HCT116 (cell line): ENCODE measurements at regions not wholly inside any gene's neighbourhood (a gene's known extent, or its start where the extent isn't known, plus 50 kb on each side); places are given as distances from the start of the nearest gene placed in this dataset.

Experiments
- ATAC-seq: fragments of 200-7000 bp; cut with Tn5 transposase; 2 replicates; pipeline ENCODE4 v1.9.1; 2020; ENCODE audit warnings: mild to moderate bottlenecking, moderate library complexity
- BruUV-seq: library from RNA; stranded (reverse); fragments of 400-500 nt; replicated peaks from 2 replicates; lab custom pipeline; 2021; lab: Mats Ljungman, UMichigan
- CTCF ChIA-PET: fragments of 300-600 bp; sonication (Branson Sonifier 250); formaldehyde crosslinking; loops from one replicate; lab custom pipeline; 2021; ENCODE audit warnings: antibody characterized with exemption; lab: Charles Lee
- POLR2A ChIA-PET: fragments of 300-600, 350-600 bp; sonication (Branson Sonifier 250); formaldehyde crosslinking; loops from one replicate; lab custom pipeline; 2021; ENCODE audit warnings: antibody characterized with exemption; lab: Charles Lee
- RAD21 ChIA-PET, 2 experiments: fragments of 300-600 bp; sonication (Branson Sonifier 250); formaldehyde crosslinking; loops; one replicate each; lab custom pipeline; 2023; ENCODE audit warnings: low total read pairs in 2 of 2; ENCODE audit not compliant: uncharacterized antibody in 2 of 2, unreplicated experiment in 2 of 2, low non-redundant PET in 1 of 2; lab: Charles Lee
- DNase-seq: peaks from one replicate; pipeline ENCODE4 v3.0.0-alpha.2; 2010; ENCODE audit warnings: low read depth, low spot score
- H2AFZ ChIP-seq: fragments of 200-600 bp; shearing (Covaris generic), sonication (generic); 2 replicates; pipeline ENCODE4 v1.6.1; 2017; ENCODE audit warnings: low read depth, mixed run types, mixed read lengths, antibody characterized with exemption, low read length; ENCODE audit not compliant: poor library complexity, severe bottlenecking
- H3K27ac ChIP-seq: 2 replicates; pipeline ENCODE4 v1.5.1; 2012; ENCODE audit warnings: low read depth, low read length
- H3K27me3 ChIP-seq: fragments of 200-600 bp; sonication (generic); 2 replicates; pipeline ENCODE4 v1.6.1; 2016; ENCODE audit warnings: mixed run types, low read length, mixed read lengths; ENCODE audit not compliant: insufficient read depth
- H3K36me3 ChIP-seq, 2 experiments: fragments of 200-500 bp in 1 of 2; fragments of 200-600 bp in 1 of 2; sonication (Bioruptor generic) in 1 of 2; sonication (generic) in 1 of 2; 2 replicates each; pipeline versions ENCODE4 v1.5.1 to v1.6.1; 2014 to 2016; ENCODE audit warnings: low read length in 2 of 2, inconsistent platforms in 1 of 2, mixed read lengths in 1 of 2, mixed run types in 1 of 2; ENCODE audit not compliant: insufficient read depth in 2 of 2, control insufficient read depth in 1 of 2
- H3K4me1 ChIP-seq, 2 experiments: fragments of 200-600 bp in 1 of 2; sonication (generic) in 1 of 2; 2 replicates each; pipeline versions ENCODE4 v1.5.1 to v1.6.1; 2012 to 2017; ENCODE audit warnings: low read length in 2 of 2, inconsistent platforms in 1 of 2, mild to moderate bottlenecking in 1 of 2, mixed read lengths in 1 of 2, mixed run types in 1 of 2, moderate library complexity in 1 of 2; ENCODE audit not compliant: insufficient read depth in 2 of 2, control insufficient read depth in 1 of 2
- H3K4me2 ChIP-seq: fragments of 200-600 bp; sonication (generic); 2 replicates; pipeline ENCODE4 v1.6.1; 2017; ENCODE audit warnings: mixed run types, low read length, mixed read lengths
- H3K4me3 ChIP-seq, 2 experiments: fragments of 200-600 bp in 1 of 2; sonication (generic) in 1 of 2; replicated peaks in 1 of 2; 2 replicates each; pipeline ENCODE4 v1.5.1; 2011 to 2016; ENCODE audit warnings: low read length in 2 of 2, control low read depth in 1 of 2, low read depth in 1 of 2, mild to moderate bottlenecking in 1 of 2, mixed read lengths in 1 of 2, mixed run types in 1 of 2
- H3K79me2 ChIP-seq: fragments of 200-600 bp; sonication (generic); 2 replicates; pipeline ENCODE4 v1.6.1; 2017; ENCODE audit warnings: mild to moderate bottlenecking, mixed run types, low read length, moderate library complexity, mixed read lengths; ENCODE audit not compliant: insufficient read depth
- H3K9ac ChIP-seq: fragments of 200-600 bp; sonication (generic); 2 replicates; pipeline ENCODE4 v1.6.1; 2016; ENCODE audit warnings: low read length, mixed read lengths
- H3K9me2 ChIP-seq: fragments of 200-600 bp; sonication (generic), shearing (Covaris generic); 2 replicates; pipeline ENCODE4 v1.6.1; 2017; ENCODE audit warnings: mixed run types, mild to moderate bottlenecking, moderate library complexity; ENCODE audit not compliant: insufficient read depth
- H3K9me3 ChIP-seq, 2 experiments: fragments of 200-500 bp in 1 of 2; fragments of 200-600 bp in 1 of 2; sonication (Bioruptor generic) in 1 of 2; sonication (generic) in 1 of 2; 2 replicates each; pipeline ENCODE4 v1.6.1; 2014 to 2017; ENCODE audit warnings: low read length in 2 of 2, mixed read lengths in 2 of 2, inconsistent platforms in 1 of 2, low read depth in 1 of 2, mild to moderate bottlenecking in 1 of 2, mixed run types in 1 of 2, moderate library complexity in 1 of 2; ENCODE audit not compliant: control insufficient read depth in 1 of 2, insufficient read depth in 1 of 2
- H4K20me1 ChIP-seq: fragments of 200-600 bp; sonication (generic), shearing (Covaris generic); 2 replicates; pipeline ENCODE4 v1.6.1; 2017; ENCODE audit warnings: mixed run types, mild to moderate bottlenecking, moderate library complexity; ENCODE audit not compliant: insufficient read depth
- CBX3 ChIP-seq: IDR thresholded peaks from 2 replicates; pipeline ENCODE4 v1.6.1; 2012; ENCODE audit warnings: low read depth
- CEBPB ChIP-seq: IDR thresholded peaks from 2 replicates; pipeline ENCODE4 v1.6.1; 2012; ENCODE audit warnings: low read depth
- EGR1 ChIP-seq: IDR thresholded peaks from 2 replicates; pipeline ENCODE4 v1.6.1; 2012; ENCODE audit warnings: low read depth
- ELF1 ChIP-seq: IDR thresholded peaks from 2 replicates; pipeline ENCODE4 v1.6.1; 2012; ENCODE audit warnings: low read depth, borderline replicate concordance
- EZH2 ChIP-seq: fragments of 200-600 bp; sonication (generic); IDR thresholded peaks from 2 replicates; pipeline ENCODE4 v1.6.1; 2017; ENCODE audit warnings: antibody characterized with exemption, mixed run types
- EZH2phosphoT487 ChIP-seq: fragments of 200-600 bp; IDR thresholded peaks from 2 replicates; pipeline ENCODE4 v1.6.1; 2018; ENCODE audit warnings: antibody characterized with exemption, borderline replicate concordance
- FOSL1 ChIP-seq: IDR thresholded peaks from 2 replicates; pipeline ENCODE4 v1.6.1; 2012; ENCODE audit warnings: low read depth
- POLR2AphosphoS5 ChIP-seq: IDR thresholded peaks from 2 replicates; pipeline ENCODE4 v1.6.1; 2011; ENCODE audit warnings: mild to moderate bottlenecking, low read depth, low read length, moderate library complexity
- RAD21 ChIP-seq: IDR thresholded peaks from 2 replicates; pipeline ENCODE4 v1.6.1; 2012; ENCODE audit warnings: low read depth, mild to moderate bottlenecking
- SIN3A ChIP-seq: IDR thresholded peaks from 2 replicates; pipeline ENCODE4 v1.6.1; 2012; ENCODE audit warnings: low read depth
- SP1 ChIP-seq: IDR thresholded peaks from 2 replicates; pipeline ENCODE4 v1.6.1; 2012; ENCODE audit warnings: low read depth
- TCF7L2 ChIP-seq: IDR thresholded peaks from 2 replicates; pipeline ENCODE4 v1.7.0; 2011; ENCODE audit warnings: borderline replicate concordance, inconsistent platforms; ENCODE audit not compliant: insufficient read depth, insufficient read length; ENCODE audit errors: extremely low read depth
- YY1 ChIP-seq: IDR thresholded peaks from 2 replicates; pipeline ENCODE4 v1.6.1; 2011; ENCODE audit warnings: low read length, low read depth, moderate library complexity, mild to moderate bottlenecking; ENCODE audit not compliant: insufficient replicate concordance; ENCODE audit errors: extremely low read depth
- ZFX ChIP-seq: fragments of 450-650 bp; IDR thresholded peaks from 2 replicates; pipeline ENCODE4 v1.6.1; 2017
- ZNF274 ChIP-seq: fragments of 200-500 bp; sonication (Bioruptor generic); IDR thresholded peaks from 2 replicates; pipeline ENCODE4 v1.6.1; 2014; ENCODE audit warnings: mild to moderate bottlenecking, low read depth, low read length, inconsistent platforms
- intact Hi-C: fragments of 100-400 bp; cut with micrococcal nuclease; formaldehyde crosslinking; loops from 2 replicates; pipeline ENCODE4 v1.10.0; 2022
- TF ChIP-seq, protein P1 (sequence below): IDR thresholded peaks from 2 replicates; pipeline ENCODE4 v1.6.1; 2012; ENCODE audit warnings: low read depth

DNA sequence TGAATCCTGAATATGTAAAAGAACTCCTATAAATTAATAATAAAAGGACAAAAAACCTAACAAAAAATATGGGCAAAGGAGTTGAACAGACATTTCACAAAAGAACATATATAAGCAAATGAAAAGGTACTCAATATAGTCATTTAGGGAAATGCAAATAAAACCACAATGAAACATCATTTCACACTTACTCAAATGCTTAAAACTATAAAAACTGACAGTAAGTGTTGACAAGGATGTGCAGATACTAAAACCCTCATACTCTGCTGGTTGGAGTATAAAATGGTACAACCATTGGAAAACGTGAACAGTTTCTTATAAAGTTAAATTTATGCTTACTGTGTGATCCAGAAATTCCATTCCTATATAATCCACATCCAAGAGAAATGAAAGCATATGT lies 247.1 kb downstream of the GXYLT1 start:
- Histone ChIP-seq H4K20me1 (no peaks in the 10 kb centered on the region), H3K27me3 (no peaks in the 10 kb centered on the region), H3K9me3 (no peaks in the 10 kb centered on the region), H3K36me3 (no peaks in the 10 kb centered on the region), H3K4me3 (no peak overlapping the region), H3K27ac (no peak overlapping the region), H3K9ac (no peak overlapping the region), H3K9me2 (no peaks in the 10 kb centered on the region), H2AFZ (no peak overlapping the region), H3K79me2 (no peaks in the 10 kb centered on the region)
- no TSS peak for BruUV-seq
- DNase-seq = no peak
- CTCF ChIA-PET = no interaction called here
- POLR2A ChIA-PET = no interaction called here
- intact Hi-C loops = no loop called here
- ATAC-seq = no peak
- no peak for TF ChIP-seq CBX3
- no peak for TF ChIP-seq EZH2phosphoT487
- no peak for TF ChIP-seq ZFX
- no peak for TF ChIP-seq CEBPB
- no peak for TF ChIP-seq ZNF274
- TF ChIP-seq YY1 = no peak
- TF ChIP-seq RAD21 = no peak
- no peak for TF ChIP-seq SIN3A
- no peak for TF ChIP-seq TCF7L2
- TF ChIP-seq, protein P1, sequence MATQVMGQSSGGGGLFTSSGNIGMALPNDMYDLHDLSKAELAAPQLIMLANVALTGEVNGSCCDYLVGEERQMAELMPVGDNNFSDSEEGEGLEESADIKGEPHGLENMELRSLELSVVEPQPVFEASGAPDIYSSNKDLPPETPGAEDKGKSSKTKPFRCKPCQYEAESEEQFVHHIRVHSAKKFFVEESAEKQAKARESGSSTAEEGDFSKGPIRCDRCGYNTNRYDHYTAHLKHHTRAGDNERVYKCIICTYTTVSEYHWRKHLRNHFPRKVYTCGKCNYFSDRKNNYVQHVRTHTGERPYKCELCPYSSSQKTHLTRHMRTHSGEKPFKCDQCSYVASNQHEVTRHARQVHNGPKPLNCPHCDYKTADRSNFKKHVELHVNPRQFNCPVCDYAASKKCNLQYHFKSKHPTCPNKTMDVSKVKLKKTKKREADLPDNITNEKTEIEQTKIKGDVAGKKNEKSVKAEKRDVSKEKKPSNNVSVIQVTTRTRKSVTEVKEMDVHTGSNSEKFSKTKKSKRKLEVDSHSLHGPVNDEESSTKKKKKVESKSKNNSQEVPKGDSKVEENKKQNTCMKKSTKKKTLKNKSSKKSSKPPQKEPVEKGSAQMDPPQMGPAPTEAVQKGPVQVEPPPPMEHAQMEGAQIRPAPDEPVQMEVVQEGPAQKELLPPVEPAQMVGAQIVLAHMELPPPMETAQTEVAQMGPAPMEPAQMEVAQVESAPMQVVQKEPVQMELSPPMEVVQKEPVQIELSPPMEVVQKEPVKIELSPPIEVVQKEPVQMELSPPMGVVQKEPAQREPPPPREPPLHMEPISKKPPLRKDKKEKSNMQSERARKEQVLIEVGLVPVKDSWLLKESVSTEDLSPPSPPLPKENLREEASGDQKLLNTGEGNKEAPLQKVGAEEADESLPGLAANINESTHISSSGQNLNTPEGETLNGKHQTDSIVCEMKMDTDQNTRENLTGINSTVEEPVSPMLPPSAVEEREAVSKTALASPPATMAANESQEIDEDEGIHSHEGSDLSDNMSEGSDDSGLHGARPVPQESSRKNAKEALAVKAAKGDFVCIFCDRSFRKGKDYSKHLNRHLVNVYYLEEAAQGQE = no peak
- TF ChIP-seq EGR1 = no peak
- TF ChIP-seq POLR2AphosphoS5 = no peak
- no peak for TF ChIP-seq FOSL1
- no peak for TF ChIP-seq SP1
- no peak for TF ChIP-seq ELF1
- no peak for TF ChIP-seq EZH2
- TF ChIP-seq, all 23 proteins: peak for 0
- Histone ChIP-seq H3K4me1 (no peaks in the 10 kb centered on the region), H3K4me2 (no peak overlapping the region)
- RAD21 ChIA-PET = no interaction called here
